Stimulated activated CD8-positive, alpha-beta memory T cell treated with anti-CD3 and anti-CD28 coated beads, Interleukin-4, amount 100 ng/mL, for 1 hour (primary cell): ENCODE measurements at regions not wholly inside any gene's neighbourhood (a gene's known extent, or its start where the extent isn't known, plus 50 kb on each side); places are given as distances from the start of the nearest gene placed in this dataset.
A peak's percentile ranks its signal among the peaks of the same experiment; 100 is the strongest.
"Not testable (repeated sequence)": the region's sequence is repeated elsewhere in the genome, so short reads cannot be mapped to it uniquely, and the experiment has no call there.

Experiments
- DNase-seq, 2 donors: peaks; one replicate each; pipeline ENCODE4 v3.0.0-alpha.2; 2020; ENCODE audit warnings: low read depth in 2 of 2, low spot score in 1 of 2

GRCh38 chr1:25171013-25171412 lies 61.3 kb downstream of the SYF2 start:
- not testable (repeated sequence) for DNase-seq

- DNase-seq, result no peak
Measured at GRCh38 chr1:25170439-25170838, 61.9 kb downstream of the SYF2 start.

GRCh38 chr1:25169610-25170009 lies 62.7 kb downstream of the SYF2 start:
- DNase-seq, result no peak

GRCh38 chr1:25169168-25169567 lies 63.1 kb downstream of the SYF2 start:
- DNase-seq, result no peak

- no peak for DNase-seq
Measured at GRCh38 chr1:25168193-25169071, 63.9 kb downstream of the SYF2 start.

- no peak for DNase-seq
Measured at GRCh38 chr1:25167269-25168192, 64.8 kb downstream of the SYF2 start.

- DNase-seq, result no peak
Measured at GRCh38 chr1:25166847-25167246, 65.5 kb downstream of the SYF2 start.

GRCh38 chr1:25163986-25164385 lies 68.3 kb downstream of the SYF2 start:
- DNase-seq, result no peak

- DNase-seq, result no peak
Measured at GRCh38 chr1:25161981-25162380, 70.3 kb downstream of the SYF2 start.

GRCh38 chr1:25157846-25158245 lies 74.5 kb downstream of the SYF2 start:
- no peak for DNase-seq

GRCh38 chr1:25150985-25151495 lies 81.3 kb downstream of the SYF2 start:
- DNase-seq, result no peak

GRCh38 chr1:25148673-25149300 lies 83.5 kb downstream of the SYF2 start:
- DNase-seq, result peak in 1 of 2 donors; percentile 3

- DNase-seq, result no peak
Measured at GRCh38 chr1:25146451-25146855, 85.8 kb downstream of the SYF2 start.

GRCh38 chr1:25145775-25146393 lies 86.4 kb downstream of the SYF2 start:
- no peak for DNase-seq

GRCh38 chr1:25140073-25140797 lies 92.1 kb downstream of the SYF2 start:
- no peak for DNase-seq

- DNase-seq, result no peak
Measured at GRCh38 chr1:25137521-25138395, 94.5 kb downstream of the SYF2 start.

- DNase-seq, result no peak
Measured at GRCh38 chr1:25137106-25137505, 95.2 kb downstream of the SYF2 start.

- DNase-seq, result no peak
Measured at GRCh38 chr1:25135909-25136308, 96.4 kb downstream of the SYF2 start.

- no peak for DNase-seq
Measured at GRCh38 chr1:25134801-25135461, 97.4 kb downstream of the SYF2 start.
